Activated CD8-positive, alpha-beta memory T cell treated with anti-CD3 and anti-CD28 coated beads, Interleukin-2, amount 50 U/mL, for 48 hours (primary cell): ENCODE measurements at regions not wholly inside any gene's neighbourhood (a gene's known extent, or its start where the extent isn't known, plus 50 kb on each side); places are given as distances from the start of the nearest gene placed in this dataset.

Source experiments
- DNase-seq: peaks from one replicate; pipeline ENCODE4 v3.0.0-alpha.2; 2020

DNA sequence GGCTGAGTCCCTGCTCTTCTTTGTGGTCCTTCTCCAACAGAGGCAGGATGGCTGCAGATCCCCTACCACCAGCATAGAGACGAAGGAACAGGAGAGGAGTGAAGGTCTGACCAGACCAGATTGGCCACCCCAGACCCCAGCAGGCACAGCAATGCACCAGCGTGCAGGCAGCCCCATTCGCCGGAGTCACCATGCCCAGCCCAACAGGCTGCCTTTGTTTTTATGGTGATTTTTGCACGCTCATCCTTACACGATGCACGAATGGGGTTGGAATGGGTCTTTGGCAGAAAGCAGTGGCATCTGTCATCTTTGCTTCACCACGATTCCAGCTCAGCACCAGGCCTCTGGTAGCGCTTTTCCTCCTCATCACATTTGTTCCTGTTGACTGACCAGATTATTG lies 427.6 kb downstream of the INHBA start:
- DNase-seq: no peak

DNA sequence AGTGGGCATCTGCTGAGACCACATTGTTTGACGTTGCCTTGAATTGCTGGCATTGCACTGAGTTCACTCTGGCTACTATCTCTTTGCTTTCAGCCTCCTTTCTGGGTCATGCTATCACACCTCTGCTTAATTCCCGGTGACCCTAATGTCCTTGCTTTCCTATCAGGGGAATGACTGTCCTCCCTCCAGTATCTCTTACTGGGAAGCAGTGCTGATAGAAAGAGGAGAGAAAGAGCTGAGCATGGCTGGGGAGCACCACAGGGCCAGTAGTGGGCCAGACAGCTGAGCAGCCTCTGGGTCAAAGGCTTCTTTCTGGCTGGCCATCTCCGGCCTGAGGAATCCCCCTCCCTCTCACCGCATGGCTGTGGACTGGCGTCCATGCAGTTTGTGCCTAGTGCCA lies 428.7 kb downstream of the INHBA start:
- no peak for DNase-seq

DNA sequence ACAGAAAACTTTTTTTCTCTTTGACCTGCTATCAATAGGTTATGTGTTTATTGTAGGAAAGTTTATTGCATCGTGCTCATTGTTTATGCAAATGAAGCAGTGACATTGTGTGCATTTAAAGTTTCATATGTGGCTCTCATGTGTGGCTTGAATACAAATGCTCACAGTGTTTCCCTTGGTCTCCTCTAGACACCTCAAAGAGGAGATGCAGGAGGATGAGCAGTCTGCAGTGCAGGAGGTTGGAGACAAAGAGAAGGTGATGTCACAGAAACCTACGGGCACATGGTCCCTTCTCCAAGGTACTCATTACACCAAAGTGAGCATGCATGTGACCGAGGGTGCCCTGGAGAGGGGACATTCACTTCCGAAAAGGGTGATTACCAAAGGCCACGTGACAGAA lies 430.2 kb downstream of the INHBA start:
- no peak for DNase-seq

DNA sequence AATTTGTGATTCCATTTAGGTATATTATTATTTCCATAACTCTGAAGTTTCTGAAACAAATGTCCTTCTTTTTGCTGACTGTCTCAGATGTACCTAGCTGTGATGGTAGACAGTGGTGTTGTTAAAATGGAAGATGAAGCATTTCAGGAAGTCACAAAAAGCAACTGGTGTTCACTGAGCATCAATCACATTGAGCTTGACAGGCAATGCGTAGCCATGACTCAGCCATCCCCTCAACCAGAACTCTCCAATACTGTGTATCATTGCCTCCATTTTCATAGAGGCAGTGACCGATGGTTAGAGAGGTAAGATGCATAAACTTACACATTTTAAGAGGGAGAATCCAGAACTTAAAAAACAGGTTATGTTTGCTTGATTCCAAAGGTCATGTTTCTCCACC lies 434.0 kb downstream of the INHBA start:
- DNase-seq: no peak

DNA sequence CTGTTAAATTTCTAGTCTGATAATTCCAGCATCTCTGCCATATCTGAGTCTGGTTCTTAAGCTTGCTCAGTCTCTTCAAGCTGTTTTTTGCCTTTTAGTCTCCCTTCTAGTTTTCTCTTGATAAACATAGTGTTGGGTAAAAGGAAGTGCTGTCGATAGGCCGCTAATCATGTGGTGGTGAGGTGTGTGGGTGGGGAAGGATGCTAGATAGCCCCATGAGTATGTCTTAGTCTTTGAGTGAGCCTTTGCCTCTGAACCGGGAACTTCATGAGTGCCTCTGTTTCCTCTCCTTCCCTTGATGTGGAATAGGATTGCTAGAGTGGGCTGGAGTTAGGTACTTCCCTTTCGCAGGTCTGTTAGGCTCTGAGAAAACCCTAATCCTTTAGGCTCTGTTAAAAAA lies 441.8 kb downstream of the INHBA start:
- DNase-seq: no peak

DNA sequence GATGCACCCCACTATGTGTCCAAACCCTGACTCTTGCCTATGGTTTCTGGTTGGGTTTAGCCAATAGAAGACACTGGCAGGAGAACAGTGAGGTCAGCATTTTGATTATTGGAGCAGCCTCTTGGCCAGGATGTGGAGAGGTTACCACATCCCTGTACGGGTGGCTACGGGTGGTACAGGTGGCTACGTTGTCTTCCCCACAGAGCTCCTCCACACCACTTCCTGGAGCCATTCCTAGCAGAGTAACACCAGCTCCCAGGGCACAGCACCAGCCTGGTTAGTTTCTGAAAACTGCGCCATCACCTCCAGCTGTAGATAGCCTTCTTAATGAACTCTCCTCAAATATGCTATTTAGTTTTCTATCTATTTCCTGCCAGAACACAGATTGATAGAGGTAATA lies 445.2 kb downstream of the INHBA start:
- DNase-seq: no peak

DNA sequence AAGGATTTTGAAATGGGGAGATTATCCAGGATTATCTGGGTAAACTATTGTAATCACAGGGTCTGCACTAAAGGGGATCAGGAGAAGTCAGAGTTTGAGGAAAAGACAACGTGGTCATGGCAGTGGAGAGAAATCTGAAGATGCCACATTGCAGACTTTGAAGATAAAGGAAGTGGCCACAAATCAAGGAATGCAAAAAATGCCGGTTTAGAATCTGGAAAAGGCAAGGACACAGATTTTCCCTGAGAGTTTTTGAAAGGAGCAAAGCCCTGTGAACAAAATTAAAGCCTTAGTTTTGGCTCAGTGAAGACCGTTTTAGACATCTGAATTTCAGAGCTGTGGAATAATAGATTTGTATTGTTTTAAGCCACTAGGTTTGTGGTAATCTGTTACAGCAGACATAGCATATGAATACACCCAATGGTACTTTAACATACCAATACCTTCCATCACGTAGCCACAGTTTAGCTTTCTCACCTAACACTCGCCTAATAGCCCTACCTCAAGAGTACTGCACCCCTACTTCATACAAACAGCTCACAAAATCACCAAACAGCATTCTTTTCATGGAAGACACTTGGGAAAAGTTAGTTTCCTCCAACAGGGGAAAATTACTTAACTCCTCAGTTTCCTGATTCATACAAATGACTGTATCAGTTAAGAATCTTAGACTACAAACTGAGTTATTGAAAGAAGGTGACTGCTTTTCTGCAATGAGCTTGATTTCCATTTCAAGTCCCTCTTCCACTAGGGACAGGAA lies 446.5 kb downstream of the INHBA start:
- no peak for DNase-seq

DNA sequence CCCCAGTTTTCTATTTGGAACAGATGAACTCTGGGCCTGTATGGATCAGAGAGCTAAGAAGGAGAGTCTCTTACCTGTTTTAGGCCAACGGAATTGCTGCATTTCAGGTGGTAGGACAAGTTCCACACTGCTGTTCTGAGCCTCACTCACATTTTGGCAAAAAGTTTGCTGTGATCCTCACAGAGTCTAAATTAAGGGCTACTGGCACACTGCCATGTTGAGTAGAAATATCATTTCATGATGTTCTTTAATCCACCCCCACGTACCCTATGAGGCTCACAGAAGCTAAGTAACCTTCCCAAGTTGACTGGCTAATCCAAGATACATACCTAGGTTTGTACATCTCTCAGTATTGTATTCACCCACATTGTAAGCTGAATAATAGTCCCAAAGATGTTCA lies 447.2 kb downstream of the INHBA start:
- DNase-seq: no peak

DNA sequence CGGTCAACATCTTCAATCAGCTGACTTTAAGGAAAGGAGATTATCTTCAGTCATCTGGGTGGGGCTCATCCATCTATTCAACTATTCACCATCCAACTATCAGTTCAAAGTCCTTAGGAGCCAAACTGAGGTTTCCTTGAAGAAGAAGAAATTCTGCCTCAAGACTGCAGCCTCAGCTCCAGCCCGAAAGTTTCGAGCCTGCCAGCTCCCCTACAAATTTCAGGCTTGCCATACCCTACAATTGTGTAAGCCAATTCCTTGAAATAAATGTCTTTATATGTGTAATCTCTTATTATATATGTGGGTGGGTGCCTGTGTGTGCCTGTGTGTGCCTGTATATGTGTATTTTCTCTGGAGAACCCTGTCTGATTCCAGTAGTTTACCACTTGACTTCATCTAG lies 447.8 kb downstream of the INHBA start:
- no peak for DNase-seq

DNA sequence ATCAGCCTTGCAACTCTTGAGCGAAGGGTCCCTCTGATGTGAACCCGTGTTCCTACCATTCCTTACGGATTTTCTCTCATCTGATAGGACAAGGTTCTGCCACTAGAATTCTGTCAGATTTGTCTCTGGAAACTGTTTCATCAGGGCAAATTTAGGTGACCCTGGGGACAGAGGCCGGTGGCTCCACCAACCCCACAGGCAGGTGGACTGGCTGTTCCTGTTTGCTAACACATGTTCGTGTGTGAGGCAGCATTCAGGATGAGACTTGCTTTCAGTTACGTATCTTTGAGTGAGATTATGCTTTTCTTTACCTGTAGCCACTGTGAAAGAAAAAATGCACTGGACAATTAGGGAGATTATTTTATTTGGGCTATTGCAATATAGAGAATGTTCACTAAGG lies 449.9 kb downstream of the INHBA start:
- DNase-seq: no peak

DNA sequence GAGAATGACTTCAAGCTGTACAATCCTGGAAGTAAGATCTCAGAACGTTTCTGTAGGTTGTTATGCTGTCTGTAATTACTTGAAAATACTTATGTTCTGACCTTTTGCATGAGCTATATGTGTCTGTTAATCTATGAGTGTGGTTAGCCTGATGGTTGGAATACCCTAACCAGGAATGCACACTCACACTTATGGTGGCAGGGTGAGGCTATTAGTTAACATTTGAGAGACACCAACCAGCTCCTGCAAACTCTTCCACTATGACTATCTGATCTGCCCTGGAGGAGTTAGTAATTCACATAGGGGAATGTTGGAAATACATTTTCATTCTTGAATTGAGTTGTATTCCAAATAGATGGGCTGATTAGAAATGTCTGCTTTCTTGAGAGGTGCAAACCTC lies 450.3 kb downstream of the INHBA start:
- DNase-seq: no peak

DNA sequence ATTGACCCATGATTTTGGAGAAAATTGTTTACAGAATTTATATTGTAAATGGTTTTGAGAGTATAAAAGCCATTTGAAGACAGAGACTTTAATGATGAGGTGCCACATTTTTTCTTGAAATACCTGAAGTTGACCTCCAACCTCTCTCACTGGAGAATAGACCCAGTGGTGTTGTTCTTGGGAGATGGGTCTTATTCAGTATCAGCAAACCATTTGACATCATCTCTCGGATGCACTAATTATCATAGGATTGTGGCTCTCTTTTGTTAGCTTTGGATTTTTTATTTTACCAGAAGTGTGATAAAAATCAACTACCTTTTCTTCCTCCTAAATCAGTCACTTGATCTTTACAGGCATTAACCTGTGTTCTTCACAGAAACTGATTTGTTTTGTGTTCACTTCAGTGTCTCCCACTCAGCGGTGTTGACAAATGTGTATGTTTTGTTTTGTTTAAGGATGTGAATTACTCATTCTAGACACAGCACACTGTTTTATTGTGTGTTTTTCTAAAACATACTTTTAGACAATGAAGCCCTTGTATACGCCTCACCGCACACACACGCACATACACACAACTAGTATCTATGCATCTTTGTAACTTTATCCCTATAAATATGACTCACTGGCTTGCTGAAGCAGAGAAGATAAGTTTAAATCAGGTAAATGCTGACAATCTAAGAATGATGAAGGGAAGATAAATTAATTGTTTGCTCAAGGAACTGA lies 455.6 kb downstream of the INHBA start:
- DNase-seq: no peak

DNA sequence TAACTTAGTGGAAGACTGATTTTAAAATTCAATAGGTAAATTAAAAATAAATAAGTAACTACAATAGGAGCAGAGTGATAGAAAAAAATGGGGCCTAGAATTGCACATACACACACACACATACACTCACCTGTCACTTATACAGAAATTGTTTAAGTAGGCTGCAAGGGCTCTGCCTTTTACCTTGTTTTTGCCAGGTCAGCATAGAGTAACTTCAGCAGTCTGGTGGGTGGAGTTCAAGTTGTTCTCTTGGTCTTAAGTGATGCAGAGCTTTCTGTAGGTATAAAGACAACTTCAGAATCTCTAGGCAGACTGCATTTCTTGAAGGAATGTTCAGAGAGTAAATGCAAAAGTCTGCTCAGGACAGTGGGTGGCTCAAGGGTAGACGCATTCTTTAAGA lies 457.0 kb downstream of the INHBA start:
- DNase-seq: no peak

DNA sequence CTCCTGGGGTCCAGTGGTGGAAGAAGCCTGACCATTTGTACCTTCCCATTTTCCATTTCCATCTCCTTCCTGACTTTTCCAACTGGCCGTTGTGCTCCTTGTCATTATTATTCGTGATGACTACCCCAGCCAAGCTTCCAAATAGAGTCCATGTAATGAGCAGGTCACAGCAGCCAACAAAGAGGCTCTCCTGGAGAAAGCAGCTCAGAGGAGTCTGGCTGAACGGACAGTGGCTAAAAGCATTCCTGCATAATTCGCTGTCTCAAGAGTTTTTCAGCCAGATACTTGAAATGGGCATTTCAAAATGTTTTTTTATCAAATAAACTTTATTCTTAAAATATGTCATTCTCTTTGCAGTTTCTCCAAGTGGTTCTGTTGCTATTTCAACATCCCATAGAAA lies 458.6 kb downstream of the INHBA start:
- no peak for DNase-seq

DNA sequence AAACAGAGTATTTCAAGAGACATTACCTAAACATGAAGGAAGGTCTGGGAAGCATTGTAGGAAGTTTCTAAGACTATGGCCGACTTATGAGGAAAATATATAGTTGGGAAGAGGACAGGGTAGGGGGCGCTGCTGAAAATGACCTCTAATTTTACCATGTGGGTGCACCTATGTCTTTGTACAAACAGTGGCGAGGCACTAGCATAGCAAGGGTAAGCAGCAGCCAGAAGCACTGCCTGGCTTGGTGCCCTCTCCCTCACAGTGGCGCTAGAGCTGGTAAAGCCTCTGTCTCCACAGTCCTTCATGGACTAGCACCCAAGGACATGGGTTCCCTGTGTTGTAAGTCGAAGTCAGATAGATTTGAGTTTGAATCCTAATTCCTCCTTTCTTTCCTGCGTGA lies 461.2 kb downstream of the INHBA start:
- DNase-seq: no peak

DNA sequence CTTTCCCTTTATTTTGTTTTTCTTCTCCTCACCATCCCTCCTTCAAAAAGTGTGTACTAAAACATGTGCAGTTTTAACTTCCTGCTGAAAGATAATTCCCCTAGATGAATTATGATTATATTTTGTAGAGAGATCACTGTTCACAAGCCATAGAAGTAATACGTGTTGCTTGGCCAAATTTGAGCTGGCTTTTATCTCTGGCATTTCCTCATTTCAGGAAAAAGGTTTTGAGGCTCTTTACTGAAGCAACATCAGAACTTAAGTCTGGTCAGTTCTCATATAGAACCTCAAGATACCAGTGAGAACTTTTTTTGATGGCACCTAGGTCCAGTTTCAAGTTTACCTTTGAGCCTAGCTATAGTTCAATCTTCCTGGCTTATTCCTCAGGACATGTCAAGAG lies 463.3 kb downstream of the INHBA start:
- DNase-seq: no peak

DNA sequence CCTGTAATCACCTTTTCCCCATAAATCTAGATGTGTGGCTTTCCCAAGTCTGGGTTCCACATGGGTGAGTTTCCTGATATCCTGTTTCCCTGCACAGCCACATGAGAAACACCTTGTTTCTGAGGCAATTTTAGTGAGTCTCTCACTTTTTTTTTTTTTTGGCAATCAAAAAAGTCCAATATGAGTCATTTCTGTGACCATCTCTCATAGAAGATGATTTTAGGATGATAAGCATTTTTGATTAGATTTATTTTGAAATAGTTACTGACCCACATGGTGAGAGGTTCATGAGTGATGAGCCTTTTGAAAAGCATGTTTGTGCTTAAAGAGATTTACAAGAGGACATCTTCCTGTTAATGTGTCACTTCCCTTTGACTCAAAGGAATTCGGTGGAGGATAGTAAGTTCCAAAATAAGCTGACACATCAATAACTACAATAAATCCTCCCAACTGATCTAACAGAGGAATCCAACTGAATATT lies 464.0 kb downstream of the INHBA start:
- DNase-seq: no peak

DNA sequence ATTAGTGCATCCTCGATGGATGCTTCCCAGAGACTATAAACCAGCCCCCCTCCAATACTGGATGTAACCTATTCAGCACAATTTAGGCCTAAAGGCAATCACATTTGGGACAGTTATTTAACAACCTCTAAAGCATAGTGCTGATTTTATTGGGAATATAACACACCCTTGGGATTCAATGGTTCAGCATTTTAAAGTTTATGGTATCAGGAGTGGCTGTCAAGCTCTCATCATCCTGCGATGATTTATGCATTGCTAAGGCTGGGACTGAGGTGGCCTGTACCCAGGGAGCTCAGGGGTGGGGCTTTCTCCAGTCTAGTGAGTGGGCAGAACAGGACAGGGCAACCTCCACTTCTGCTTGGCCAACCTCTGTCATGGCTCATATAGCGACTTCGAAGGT lies 464.9 kb downstream of the INHBA start:
- DNase-seq: no peak

DNA sequence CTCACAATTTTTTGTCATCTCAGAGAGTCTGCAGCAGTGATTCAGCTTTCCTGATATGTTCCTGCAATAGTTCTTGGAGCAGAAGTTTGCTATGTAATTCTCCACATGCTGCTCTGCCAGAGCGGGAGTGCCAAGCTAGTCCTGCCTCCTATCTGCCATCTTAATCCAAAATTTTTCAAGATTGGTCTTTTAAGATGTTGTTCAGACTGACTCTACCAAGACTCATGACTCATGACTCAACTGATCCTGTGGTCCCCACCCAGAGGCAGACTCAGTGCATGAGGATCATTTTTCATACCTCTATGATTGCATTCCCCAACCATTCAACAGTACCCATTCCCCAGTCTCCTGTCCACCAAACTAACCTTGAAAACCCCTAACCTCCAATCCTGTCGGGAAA lies 470.8 kb downstream of the INHBA start:
- DNase-seq: no peak

DNA sequence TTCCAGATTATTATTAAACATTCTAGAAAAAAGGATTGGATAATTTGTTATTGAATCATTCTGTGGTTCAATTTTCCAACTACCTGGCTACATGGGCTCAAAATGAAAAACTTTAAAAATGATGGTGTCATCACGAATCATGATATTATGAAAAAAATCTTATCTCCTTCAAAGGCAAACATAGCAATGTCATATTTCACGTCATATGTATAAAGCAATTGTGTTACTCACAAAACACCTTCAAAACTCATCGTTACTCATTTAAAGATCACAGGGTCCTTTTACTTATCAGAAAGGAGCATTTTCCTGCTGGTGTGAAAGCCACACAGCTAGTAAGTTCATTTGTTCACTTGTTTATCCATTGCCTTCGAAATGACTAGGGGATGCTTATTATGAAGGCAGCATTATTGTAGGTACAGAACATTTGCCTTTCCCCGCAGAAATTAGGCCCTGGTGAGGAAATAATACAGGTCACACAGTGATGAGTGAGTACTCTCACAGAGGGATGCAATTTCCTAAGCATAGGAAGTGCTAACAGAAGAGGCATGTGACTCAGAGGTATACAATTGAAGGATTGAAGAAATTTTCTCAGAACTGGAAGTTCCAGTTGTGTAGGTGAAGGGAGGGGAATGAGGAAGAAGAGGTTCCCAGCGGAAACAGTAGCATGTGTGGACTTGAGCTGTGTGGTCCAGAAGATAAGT lies 478.7 kb downstream of the INHBA start:
- DNase-seq: no peak

DNA sequence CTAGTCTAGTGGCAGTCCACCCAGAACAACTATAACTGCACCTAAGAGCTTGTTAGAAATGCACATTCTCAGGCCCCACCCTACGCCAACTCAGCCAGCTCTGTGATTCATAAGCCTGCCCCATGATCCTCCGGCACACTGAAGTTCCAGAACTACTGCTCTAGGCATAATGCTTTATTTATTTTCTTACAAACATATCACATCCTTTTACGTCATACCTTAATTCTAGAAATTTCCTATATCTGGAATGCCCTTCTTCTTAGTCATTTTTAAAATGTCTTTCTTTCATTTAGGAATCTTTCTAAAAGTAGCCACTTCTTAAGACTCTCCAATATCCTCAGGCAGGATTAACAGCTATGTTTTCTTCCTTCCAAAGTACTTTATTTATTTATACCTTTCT lies 480.1 kb downstream of the INHBA start:
- no peak for DNase-seq

DNA sequence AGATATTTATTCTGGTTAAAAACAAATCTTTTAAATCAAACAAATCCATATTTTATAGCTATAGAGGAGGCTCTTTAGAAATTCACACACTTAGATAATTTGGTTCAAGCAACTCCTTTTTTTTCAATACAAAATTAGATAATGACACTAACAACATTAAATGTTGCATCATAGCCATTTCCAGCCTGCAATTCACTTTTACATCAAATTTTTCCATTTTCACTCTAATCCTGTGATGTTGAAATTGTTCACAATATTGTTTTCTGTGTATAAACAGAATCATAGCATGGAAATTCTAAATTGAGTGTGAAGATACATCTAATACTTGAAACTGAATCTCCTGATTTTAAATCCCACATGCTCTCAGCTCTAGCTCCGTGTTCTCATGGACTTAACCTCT lies 482.6 kb downstream of the INHBA start:
- no peak for DNase-seq

DNA sequence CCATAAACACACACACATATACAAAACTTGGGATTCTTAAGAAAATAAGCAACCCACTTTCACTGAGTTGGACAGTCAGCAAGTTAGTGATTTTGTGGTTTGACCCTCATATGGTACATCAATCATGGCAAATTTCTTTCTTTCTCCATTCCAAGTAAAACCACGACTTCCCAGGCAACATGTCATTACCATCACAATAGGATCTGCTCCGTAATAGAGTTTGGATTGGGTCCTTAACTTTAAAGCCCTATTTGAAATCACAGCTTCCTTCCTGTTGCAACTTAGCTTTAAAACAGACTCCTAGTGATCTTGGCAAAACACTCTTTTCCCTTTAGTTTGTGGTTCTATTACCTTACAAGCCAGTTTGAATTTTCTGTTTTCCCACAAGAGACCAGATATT lies 483.6 kb downstream of the INHBA start:
- no peak for DNase-seq

DNA sequence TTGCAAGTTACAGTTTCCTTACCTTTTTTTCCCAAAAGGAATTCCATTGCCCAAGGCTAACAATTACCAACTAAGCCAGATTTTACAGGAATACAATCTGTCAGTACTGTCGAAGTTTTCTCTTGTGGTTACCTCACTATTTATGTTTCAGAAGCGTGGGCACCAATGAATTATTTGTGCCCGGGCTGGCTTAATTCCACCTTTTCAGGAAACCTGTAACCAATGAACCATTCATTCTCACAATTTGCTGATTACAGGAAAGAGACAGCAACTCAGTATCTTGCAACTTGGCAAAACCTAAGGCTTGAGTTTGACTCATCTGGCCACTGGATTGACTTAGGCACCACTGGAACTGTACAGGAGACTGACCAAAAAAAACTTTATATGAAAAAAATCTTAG lies 485.6 kb downstream of the INHBA start:
- no peak for DNase-seq
